ENCODE measurements at regions not wholly inside any gene's neighbourhood (a gene's known extent, or its start where the extent isn't known, plus 50 kb on each side); places are given as distances from the start of the nearest gene placed in this dataset.

DNA sequence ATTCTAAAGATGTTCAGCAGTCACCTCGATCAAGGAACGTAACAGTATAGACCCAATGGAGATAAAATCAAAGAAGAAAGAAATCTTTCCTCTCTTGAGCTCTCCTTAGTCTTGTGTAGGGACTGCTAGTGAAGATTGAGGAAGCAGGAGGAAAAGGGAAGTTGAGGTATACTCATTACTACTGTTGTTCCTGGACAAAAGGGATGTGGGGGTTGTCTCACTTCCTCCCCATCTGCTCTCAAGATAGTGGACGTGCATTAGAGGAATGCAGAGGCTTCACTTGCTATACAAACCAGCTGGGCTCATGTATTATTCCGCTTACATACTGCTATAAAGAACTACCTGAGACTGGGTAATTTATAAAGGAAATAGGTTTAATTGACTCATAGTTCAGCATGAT, 208.9 kb upstream of the ARHGEF9 start:
- DNase-seq = no peak

- DNase-seq = no peak
Observed at GRCh38 chrX:63985906-63986305, 200.9 kb upstream of the ARHGEF9 start.

DNA sequence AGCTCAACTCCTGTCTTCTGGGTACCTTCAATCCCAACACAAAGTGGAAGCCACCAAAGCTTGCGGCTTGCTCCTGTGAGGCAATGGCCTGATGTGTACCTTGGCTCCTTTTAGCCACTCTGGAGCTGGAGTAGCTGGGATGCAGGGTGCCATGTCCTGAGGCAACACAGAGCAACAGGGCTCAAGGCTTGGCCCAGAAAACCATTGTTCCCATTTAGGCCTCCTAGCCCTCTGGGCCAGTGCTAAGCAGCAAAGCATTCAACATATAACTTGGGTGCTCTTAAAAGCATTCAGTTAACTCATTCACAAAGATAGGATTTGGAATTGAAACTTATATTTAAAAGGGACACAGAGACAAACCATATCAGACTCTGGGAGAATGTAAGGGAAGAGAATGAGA, 194.5 kb upstream of the ARHGEF9 start:
- no peak for DNase-seq

DNA sequence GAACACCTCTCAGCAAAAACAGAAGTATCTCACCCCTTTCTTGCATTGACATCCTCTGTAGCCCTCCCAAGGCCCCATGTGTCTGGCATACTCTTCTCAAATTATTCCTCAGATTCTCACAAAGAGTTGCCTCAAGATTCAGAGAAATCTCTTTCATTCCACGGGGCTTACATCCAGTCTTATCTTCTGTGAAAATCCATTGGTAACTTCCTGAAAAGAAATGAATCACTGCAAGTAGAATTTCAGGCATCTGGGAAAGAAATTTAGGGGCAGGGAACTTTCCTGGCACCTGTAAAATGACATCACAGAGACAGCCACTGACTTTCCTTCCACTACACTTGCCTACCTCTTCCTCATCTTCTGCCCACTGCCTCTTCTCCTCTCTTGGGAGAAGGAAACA, 182.5 kb upstream of the ARHGEF9 start:
- DNase-seq = no peak

DNA sequence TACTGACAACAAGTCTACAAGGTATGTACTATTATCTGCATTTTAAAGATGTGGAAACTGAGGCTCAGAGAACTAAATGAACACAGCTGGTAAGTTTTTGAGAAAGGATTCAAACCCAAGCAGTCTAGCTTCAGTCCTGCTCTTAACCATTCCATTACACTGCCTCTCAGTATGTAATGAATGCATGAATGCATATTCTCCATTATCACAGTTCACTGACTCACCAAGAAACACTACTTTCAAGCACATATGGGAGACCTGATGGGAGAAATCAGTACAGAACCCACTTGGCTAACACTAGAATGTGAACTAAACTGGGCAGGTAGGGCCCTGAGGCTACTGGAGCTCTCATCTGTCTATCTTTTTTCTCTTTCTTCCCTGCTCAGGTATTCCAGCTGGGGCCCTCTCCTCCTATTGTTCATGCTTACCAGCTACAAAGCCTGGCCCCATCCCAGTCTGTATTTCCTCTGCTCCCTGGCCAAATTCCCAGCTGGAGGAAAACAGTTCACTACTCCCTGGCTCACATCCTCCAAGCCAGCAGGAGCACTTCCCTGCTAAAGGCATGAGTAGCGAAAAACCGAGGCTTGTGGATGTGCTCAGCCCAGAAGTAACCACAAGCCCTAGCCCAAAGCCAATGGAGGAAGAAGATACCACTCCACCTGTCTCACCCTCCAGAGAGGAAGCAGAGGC, 178.2 kb upstream of the ARHGEF9 start:
- no peak for DNase-seq

GRCh38 chrX:63961964-63962363, 176.9 kb upstream of the ARHGEF9 start:
- no peak for DNase-seq

GRCh38 chrX:63959975-63960374, 175.0 kb upstream of the ARHGEF9 start:
- no peak for DNase-seq

- no peak for DNase-seq
Observed at GRCh38 chrX:63958134-63958865, 173.3 kb upstream of the ARHGEF9 start.

GRCh38 chrX:63935835-63936234, 150.8 kb upstream of the ARHGEF9 start:
- no peak for DNase-seq

- no peak for DNase-seq
Observed at GRCh38 chrX:63934791-63935190, 149.8 kb upstream of the ARHGEF9 start.

- no peak for DNase-seq
Observed at GRCh38 chrX:63934160-63934559, 149.1 kb upstream of the ARHGEF9 start.

DNA sequence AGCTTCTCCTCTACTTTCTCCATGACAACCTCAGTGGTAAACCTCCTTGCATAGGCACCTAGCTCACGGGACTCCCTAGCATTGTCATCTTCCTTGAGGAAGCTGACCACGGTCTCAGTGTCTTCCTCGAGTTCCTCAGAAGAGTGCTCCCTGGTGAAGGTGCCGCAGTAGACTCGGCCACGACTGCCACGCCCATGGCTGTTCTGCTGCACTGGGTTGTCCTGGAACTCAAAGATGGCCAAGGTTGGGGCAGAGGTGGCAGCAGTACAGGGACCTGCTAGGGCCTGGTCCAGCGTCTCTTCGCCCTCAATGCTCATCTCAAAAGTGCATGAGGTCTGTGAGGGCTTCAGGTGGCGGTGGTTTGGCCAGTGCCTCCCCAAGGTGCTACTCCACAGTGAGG, 147.9 kb upstream of the ARHGEF9 start:
- DNase-seq = no peak

GRCh38 chrX:63932006-63932405, 147.0 kb upstream of the ARHGEF9 start:
- DNase-seq = no peak

GRCh38 chrX:63930140-63930539, 145.1 kb upstream of the ARHGEF9 start:
- DNase-seq = no peak

GRCh38 chrX:63929608-63930007, 144.6 kb upstream of the ARHGEF9 start:
- no peak for DNase-seq

- DNase-seq = no peak
Observed at GRCh38 chrX:63927848-63928247, 142.8 kb upstream of the ARHGEF9 start.

DNA sequence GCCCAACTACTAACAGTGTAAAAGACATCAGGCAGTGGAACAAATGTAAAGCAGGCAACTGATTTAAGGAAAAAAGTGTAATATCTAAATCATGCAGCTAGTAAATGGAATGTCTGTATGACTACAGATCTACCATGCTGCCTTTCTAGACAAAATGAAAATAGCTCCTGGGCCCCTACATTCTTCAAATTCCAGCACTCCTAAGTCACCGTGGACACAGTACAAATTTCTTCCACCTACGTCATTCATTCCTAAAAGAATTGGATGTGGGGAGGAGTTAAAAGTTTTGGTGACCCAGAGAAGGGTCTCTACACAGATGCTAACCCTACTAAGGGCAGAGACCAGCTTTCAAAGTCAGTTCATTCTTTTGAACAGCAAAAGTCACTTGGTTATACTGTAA, 137.2 kb upstream of the ARHGEF9 start:
- DNase-seq = peak; percentile 40

GRCh38 chrX:63920875-63921274, 135.9 kb upstream of the ARHGEF9 start:
- DNase-seq = no peak

- no peak for DNase-seq
Observed at GRCh38 chrX:63919081-63919480, 134.1 kb upstream of the ARHGEF9 start.

DNA sequence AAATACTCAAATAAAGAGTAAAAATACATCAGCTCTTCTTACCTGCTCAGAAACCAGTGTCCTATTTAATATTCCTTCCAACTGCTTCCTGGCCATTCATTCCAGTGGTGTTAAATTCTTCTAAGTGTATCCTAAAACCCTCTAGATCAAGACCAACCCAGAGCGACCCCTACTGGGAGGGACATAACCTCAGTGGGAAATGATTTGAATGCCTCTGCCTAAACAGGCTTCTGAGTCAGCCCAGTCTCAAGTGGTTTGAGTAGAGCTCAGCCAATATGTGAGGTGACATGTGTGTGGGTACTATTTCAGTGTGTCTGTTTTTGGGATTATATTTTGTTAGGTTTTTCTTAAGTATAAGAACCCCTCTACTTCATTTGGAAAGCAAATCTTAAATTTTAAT, 133.6 kb upstream of the ARHGEF9 start:
- DNase-seq = peak; percentile 1

GRCh38 chrX:63917296-63917695, 132.3 kb upstream of the ARHGEF9 start:
- no peak for DNase-seq

DNA sequence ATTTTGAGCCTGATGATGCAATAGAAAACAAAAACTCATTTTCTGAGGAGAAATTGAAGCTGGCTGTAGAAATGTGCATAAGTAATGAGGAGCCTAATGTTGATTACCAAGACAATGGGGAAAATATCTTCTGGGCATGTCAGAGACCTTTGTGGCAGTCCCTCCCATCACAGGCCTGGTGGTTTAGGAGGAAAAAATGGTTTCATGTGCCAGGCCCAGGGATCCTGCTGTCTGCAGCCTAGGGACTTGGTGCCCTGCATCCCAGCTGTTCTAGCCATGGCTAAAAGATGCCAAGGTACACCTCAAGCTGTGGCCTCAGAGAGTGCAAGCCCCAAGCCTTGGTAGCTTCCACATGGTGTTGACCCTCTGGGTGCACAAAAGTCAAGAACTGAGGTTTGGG, 128.7 kb upstream of the ARHGEF9 start:
- no peak for DNase-seq

- peak; percentile 40 for DNase-seq
Observed at GRCh38 chrX:63889001-63889400, 104.0 kb upstream of the ARHGEF9 start.

Data from fibroblast of skin of right biceps (primary cell).